Adrenal gland (tissue), 5 donors: ENCODE measurements at regions not wholly inside any gene's neighbourhood (a gene's known extent, or its start where the extent isn't known, plus 50 kb on each side); places are given as distances from the start of the nearest gene placed in this dataset.

Source experiments
- POLR2A ChIP-seq, 2 donors: fragments of 450-650 bp; IDR thresholded peaks; one replicate each; pipeline ENCODE4 v1.6.1; 2017; ENCODE audit warnings: antibody characterized with exemption in 2 of 2, mild to moderate bottlenecking in 2 of 2, moderate library complexity in 1 of 2
- TF ChIP-seq, protein P1 (sequence below), 6 experiments: fragments of 450-650 bp in 4 of 6; fragments of 200-600 bp in 2 of 6; sonication (generic) in 1 of 6; IDR thresholded peaks; 1 replicate in 5 of 6; 2 replicates in 1 of 6; pipeline versions ENCODE4 v1.5.1 to v1.8.0; 2016 to 2021; ENCODE audit warnings: antibody characterized with exemption in 6 of 6, mild to moderate bottlenecking in 2 of 6, moderate library complexity in 1 of 6
- donor health status: DM: no; HTN: no; CAD: no.

DNA sequence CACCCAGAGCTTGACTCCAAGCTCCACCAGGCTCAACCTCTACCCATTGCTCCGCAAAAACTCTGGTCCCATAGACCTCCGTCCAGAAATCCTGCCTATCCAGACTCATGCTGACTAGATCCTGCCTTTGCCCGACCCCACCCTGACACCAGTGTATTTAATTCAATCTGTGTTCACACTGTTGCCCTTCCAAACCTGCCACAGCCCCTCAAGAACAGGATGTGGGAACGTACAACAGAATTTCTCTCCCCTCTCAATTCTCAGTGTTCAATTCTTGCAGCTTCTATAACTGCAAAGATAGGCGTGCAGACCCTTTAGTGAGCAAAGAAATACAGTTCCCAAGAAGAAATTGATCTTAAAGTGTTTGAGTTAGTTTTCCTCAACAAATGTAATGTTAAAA lies 154.2 kb upstream of the FRG1 start:
- TF ChIP-seq, protein P1, sequence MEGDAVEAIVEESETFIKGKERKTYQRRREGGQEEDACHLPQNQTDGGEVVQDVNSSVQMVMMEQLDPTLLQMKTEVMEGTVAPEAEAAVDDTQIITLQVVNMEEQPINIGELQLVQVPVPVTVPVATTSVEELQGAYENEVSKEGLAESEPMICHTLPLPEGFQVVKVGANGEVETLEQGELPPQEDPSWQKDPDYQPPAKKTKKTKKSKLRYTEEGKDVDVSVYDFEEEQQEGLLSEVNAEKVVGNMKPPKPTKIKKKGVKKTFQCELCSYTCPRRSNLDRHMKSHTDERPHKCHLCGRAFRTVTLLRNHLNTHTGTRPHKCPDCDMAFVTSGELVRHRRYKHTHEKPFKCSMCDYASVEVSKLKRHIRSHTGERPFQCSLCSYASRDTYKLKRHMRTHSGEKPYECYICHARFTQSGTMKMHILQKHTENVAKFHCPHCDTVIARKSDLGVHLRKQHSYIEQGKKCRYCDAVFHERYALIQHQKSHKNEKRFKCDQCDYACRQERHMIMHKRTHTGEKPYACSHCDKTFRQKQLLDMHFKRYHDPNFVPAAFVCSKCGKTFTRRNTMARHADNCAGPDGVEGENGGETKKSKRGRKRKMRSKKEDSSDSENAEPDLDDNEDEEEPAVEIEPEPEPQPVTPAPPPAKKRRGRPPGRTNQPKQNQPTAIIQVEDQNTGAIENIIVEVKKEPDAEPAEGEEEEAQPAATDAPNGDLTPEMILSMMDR (IDR thresholded peaks at IDR 0.05) = no peak
- no peak for TF ChIP-seq POLR2A (IDR thresholded peaks at IDR 0.05)
